IMR-90 (cell line): ENCODE measurements at regions not wholly inside any gene's neighbourhood (a gene's known extent, or its start where the extent isn't known, plus 50 kb on each side); places are given as distances from the start of the nearest gene placed in this dataset.

Experiments
- ATAC-seq: fragments of 200-7000 bp; cut with Tn5 transposase; 2 replicates; pipeline ENCODE4 v1.9.1; 2020; ENCODE audit warnings: low read depth, mild to moderate bottlenecking, moderate library complexity
- BruUV-seq: library from RNA; stranded (reverse); fragments of 400-500 nt; replicated peaks from 2 replicates; lab custom pipeline; 2021; lab: Mats Ljungman, UMichigan
- CTCF ChIA-PET: fragments of 300-600 bp; formaldehyde crosslinking; extraction: SDS; loops from one replicate; lab custom pipeline; 2021; ENCODE audit warnings: antibody characterized with exemption; lab: Yijun Ruan, JAX
- POLR2A ChIA-PET: fragments of 300-600 bp; sonication (Branson Sonifier 250); formaldehyde crosslinking; loops from one replicate; lab custom pipeline; 2022; ENCODE audit warnings: antibody characterized with exemption; ENCODE audit not compliant: unreplicated experiment; lab: Charles Lee
- DNase-seq: peaks from one replicate; pipeline ENCODE4 v3.0.0; 2013
- H2AFZ ChIP-seq: replicated peaks from 2 replicates; pipeline ENCODE3; 2013; ENCODE audit warnings: low read length, mild to moderate bottlenecking; ENCODE audit not compliant: poor library complexity
- H2AK5ac ChIP-seq: 2 replicates; pipeline ENCODE4 v1.6.1; 2013; ENCODE audit warnings: low read depth, low read length, inconsistent platforms
- H2AK9ac ChIP-seq: replicated peaks from 2 replicates; pipeline ENCODE3; 2013; ENCODE audit warnings: mild to moderate bottlenecking, low read depth, low read length, moderate library complexity; ENCODE audit not compliant: poor library complexity
- H2BK120ac ChIP-seq: 2 replicates; pipeline ENCODE4 v1.6.1; 2013; ENCODE audit warnings: low read depth, low read length, inconsistent platforms
- H2BK15ac ChIP-seq: 3 replicates; pipeline ENCODE4 v1.6.1; 2013; ENCODE audit warnings: low read depth, low read length, inconsistent platforms
- H2BK20ac ChIP-seq: 2 replicates; pipeline ENCODE4 v1.6.1; 2013; ENCODE audit warnings: low read depth, mild to moderate bottlenecking, inconsistent platforms, low read length, moderate library complexity
- H2BK5ac ChIP-seq: 2 replicates; pipeline ENCODE4 v1.6.1; 2013; ENCODE audit warnings: mild to moderate bottlenecking, low read depth, low read length, inconsistent platforms; ENCODE audit not compliant: poor library complexity, severe bottlenecking
- H3K14ac ChIP-seq: replicated peaks from 2 replicates; pipeline ENCODE4 v1.6.1; 2013; ENCODE audit warnings: low read depth, low read length, inconsistent platforms
- H3K18ac ChIP-seq: 2 replicates; pipeline ENCODE4 v1.6.1; 2013; ENCODE audit warnings: low read depth, low read length, control low read depth
- H3K23ac ChIP-seq: 2 replicates; pipeline ENCODE4 v1.6.1; 2013; ENCODE audit warnings: low read depth, low read length, inconsistent platforms
- H3K27ac ChIP-seq: 2 replicates; pipeline ENCODE4 v1.5.1; 2013; ENCODE audit warnings: mild to moderate bottlenecking, control low read depth, low read length; ENCODE audit not compliant: insufficient read depth
- H3K27me3 ChIP-seq: 2 replicates; pipeline ENCODE4 v1.6.1; 2013; ENCODE audit warnings: low read length; ENCODE audit not compliant: control insufficient read depth, insufficient read depth
- H3K36me3 ChIP-seq: 2 replicates; pipeline ENCODE4 v1.6.1; 2013; ENCODE audit warnings: low read length, mixed read lengths; ENCODE audit not compliant: control insufficient read depth, insufficient read depth
- H3K4ac ChIP-seq: 2 replicates; pipeline ENCODE4 v1.6.1; 2013; ENCODE audit warnings: low read depth, low read length, inconsistent platforms
- H3K4me1 ChIP-seq: 2 replicates; pipeline ENCODE4 v1.6.1; 2013; ENCODE audit warnings: low read length, mixed read lengths; ENCODE audit not compliant: control insufficient read depth, insufficient read depth
- H3K4me2 ChIP-seq: 2 replicates; pipeline ENCODE4 v1.6.1; 2013; ENCODE audit warnings: low read depth, mild to moderate bottlenecking, control low read depth, low read length, moderate library complexity
- H3K4me3 ChIP-seq: 2 replicates; pipeline ENCODE4 v1.5.1; 2013; ENCODE audit warnings: low read depth, mild to moderate bottlenecking, control low read depth, low read length, moderate library complexity; ENCODE audit not compliant: insufficient read depth
- H3K56ac ChIP-seq: 2 replicates; pipeline ENCODE4 v1.6.1; 2013; ENCODE audit warnings: low read length, inconsistent platforms; ENCODE audit not compliant: insufficient read depth; ENCODE audit errors: extremely low read depth
- H3K79me1 ChIP-seq, 2 experiments: 2 replicates each; pipeline ENCODE4 v1.6.1; 2013; ENCODE audit warnings: low read length in 2 of 2, inconsistent platforms in 1 of 2, low read depth in 1 of 2
- H3K9ac ChIP-seq: 2 replicates; pipeline ENCODE4 v1.6.1; 2013; ENCODE audit warnings: low read depth, low read length, control low read depth
- H3K9me1 ChIP-seq: 2 replicates; pipeline ENCODE4 v1.6.1; 2013; ENCODE audit warnings: low read length, inconsistent platforms; ENCODE audit not compliant: insufficient read depth
- H3K9me3 ChIP-seq: 2 replicates; pipeline ENCODE4 v1.6.1; 2013; ENCODE audit warnings: low read length; ENCODE audit not compliant: control insufficient read depth, insufficient read depth
- H4K20me1 ChIP-seq: 2 replicates; pipeline ENCODE4 v1.6.1; 2013; ENCODE audit warnings: low read length, inconsistent platforms; ENCODE audit not compliant: insufficient read depth
- H4K5ac ChIP-seq: 2 replicates; pipeline ENCODE4 v1.6.1; 2013; ENCODE audit warnings: mild to moderate bottlenecking, low read depth, low read length, control low read depth
- H4K8ac ChIP-seq, 2 experiments: 2 replicates each; pipeline ENCODE4 v1.6.1; 2013; ENCODE audit warnings: low read depth in 2 of 2, low read length in 2 of 2, control low read depth in 1 of 2, inconsistent platforms in 1 of 2
- H4K91ac ChIP-seq: 2 replicates; pipeline ENCODE4 v1.6.1; 2013; ENCODE audit warnings: low read depth, low read length, inconsistent platforms; ENCODE audit not compliant: insufficient read depth
- BHLHE40 ChIP-seq: fragments of 150-350 bp; IDR thresholded peaks from 2 replicates; pipeline ENCODE4 v1.6.1; 2016; ENCODE audit warnings: mild to moderate bottlenecking, low read depth, low read length
- CEBPB ChIP-seq: IDR thresholded peaks from 2 replicates; pipeline ENCODE4 v1.6.1; 2012; ENCODE audit warnings: low read depth, low read length, improper control_type of control experiment
- CHD1 ChIP-seq: IDR thresholded peaks from 2 replicates; pipeline ENCODE4 v1.6.1; 2012; ENCODE audit warnings: low read depth, low read length, improper control_type of control experiment
- CTCF ChIP-seq: conservative IDR thresholded peaks from 2 replicates; pipeline ENCODE4 v1.5.1; 2012; ENCODE audit warnings: mild to moderate bottlenecking, low read depth, low read length, improper control_type of control experiment
- ELK1 ChIP-seq: fragments of 150-350 bp; IDR thresholded peaks from 2 replicates; pipeline ENCODE4 v1.6.1; 2016; ENCODE audit warnings: low read depth, mild to moderate bottlenecking, low read length, moderate library complexity, borderline replicate concordance
- FOS ChIP-seq: fragments of 150-350 bp; IDR thresholded peaks from 2 replicates; pipeline ENCODE4 v1.6.1; 2016; ENCODE audit warnings: low read depth, low read length
- MAFK ChIP-seq: IDR thresholded peaks from 2 replicates; pipeline ENCODE4 v1.6.1; 2012; ENCODE audit warnings: low read depth, low read length, improper control_type of control experiment
- MAZ ChIP-seq: IDR thresholded peaks from 2 replicates; pipeline ENCODE4 v1.6.1; 2012; ENCODE audit warnings: low read depth, mild to moderate bottlenecking, low read length, improper control_type of control experiment, moderate library complexity, borderline replicate concordance
- MXI1 ChIP-seq: IDR thresholded peaks from 2 replicates; pipeline ENCODE4 v1.6.1; 2012; ENCODE audit warnings: low read depth, mild to moderate bottlenecking, low read length, moderate library complexity, borderline replicate concordance
- NFE2L2 ChIP-seq: fragments of 150-350 bp; IDR thresholded peaks from 2 replicates; pipeline ENCODE4 v1.6.1; 2016; ENCODE audit warnings: low read depth, mild to moderate bottlenecking, low read length
- POLR2A ChIP-seq: IDR thresholded peaks from 2 replicates; pipeline ENCODE4 v1.6.1; 2012; ENCODE audit warnings: mild to moderate bottlenecking, low read depth, low read length
- RAD21 ChIP-seq: IDR thresholded peaks from 2 replicates; pipeline ENCODE4 v1.6.1; 2012; ENCODE audit warnings: low read length, improper control_type of control experiment
- RCOR1 ChIP-seq: IDR thresholded peaks from 2 replicates; pipeline ENCODE4 v1.6.1; 2012; ENCODE audit warnings: mild to moderate bottlenecking, low read length, improper control_type of control experiment; ENCODE audit not compliant: insufficient replicate concordance
- RFX5 ChIP-seq: IDR thresholded peaks from 2 replicates; pipeline ENCODE4 v1.8.0; 2012; ENCODE audit warnings: low read depth, mild to moderate bottlenecking, low read length, moderate library complexity
- SMC3 ChIP-seq: fragments of 150-350 bp; IDR thresholded peaks from 2 replicates; pipeline ENCODE4 v1.6.1; 2016; ENCODE audit warnings: low read depth, mild to moderate bottlenecking, antibody characterized with exemption, low read length, moderate library complexity
- USF2 ChIP-seq: fragments of 150-350 bp; IDR thresholded peaks from 2 replicates; pipeline ENCODE4 v1.6.1; 2017; ENCODE audit warnings: mild to moderate bottlenecking, antibody characterized with exemption, low read length, low read depth
- WGBS, 2 experiments: methylation state at CpG; one replicate each; pipeline versions ENCODE4 v1.1.5 to v1.1.7; 2013; ENCODE audit warnings: missing lambda C conversion rate in 2 of 2; ENCODE audit not compliant: insufficient read length in 1 of 2; ENCODE audit errors: extremely low coverage in 2 of 2; 5-methylcytosine and 5-hydroxymethylcytosine counted together
- dilution Hi-C: fragments of 300-500 bp; cut with HindIII; formaldehyde crosslinking; loops from one replicate; pipeline ENCODE4 v1.14.3; 2018; ENCODE audit warnings: low sequenced_read_pairs; ENCODE audit not compliant: unreplicated experiment
- in situ Hi-C: fragments of 300-500 bp; cut with MboI; formaldehyde crosslinking; loops from 3 replicates; pipeline ENCODE4 v1.14.3; 2019; ENCODE audit warnings: low sequenced_read_pairs, inconsistent platforms, mixed read lengths
- intact Hi-C: fragments of 100-400 bp; cut with micrococcal nuclease; formaldehyde crosslinking; loops from 2 replicates; pipeline ENCODE4 v1.10.0; 2022

GRCh38 chr2:209194717-209195116, 229.1 kb upstream of the MAP2 start:
- Histone ChIP-seq H3K36me3 (no peaks in the 10 kb centered on the region), H3K4me2 (no peak overlapping the region), H2BK20ac (no peak overlapping the region), H3K14ac (no peak overlapping the region), H4K91ac (no peak overlapping the region), H3K23ac (no peak overlapping the region), H3K18ac (no peak overlapping the region), H3K27ac (no peak overlapping the region), H3K4me3 (no peak overlapping the region), H2AFZ (no peak overlapping the region), H2BK5ac (no peak overlapping the region), H3K79me1 (no peaks in the 10 kb centered on the region), H2BK120ac (no peak overlapping the region), H2AK5ac (no peak overlapping the region), H3K9me3 (peaks cover 3% of the 10 kb centered on the region; the same call in 1 of the 2 replicates), H2BK15ac (no peak overlapping the region), H4K20me1 (no peaks in the 10 kb centered on the region), H3K4ac (no peak overlapping the region), H4K5ac (no peak overlapping the region), H4K8ac (no peak overlapping the region), H3K9ac (no peak overlapping the region), H3K27me3 (no peaks in the 10 kb centered on the region), H3K56ac (no peak overlapping the region), H3K4me1 (no peaks in the 10 kb centered on the region), H2AK9ac (no peak overlapping the region), H3K9me1 (no peaks in the 10 kb centered on the region)
- in situ Hi-C loops (no loop called here), intact Hi-C loops (no loop called here), dilution Hi-C loops (no loop called here)
- BruUV-seq: no TSS peak
- ChIA-PET CTCF (no interaction called here), POLR2A (no interaction called here)
- no CpG with 5 or more reads among the region's 2 CpGs for WGBS, 2 experiments
- no peak for ATAC-seq
- TF ChIP-seq MAFK: no peak
- no peak for TF ChIP-seq CTCF
- no peak for TF ChIP-seq SMC3
- no peak for TF ChIP-seq MXI1
- TF ChIP-seq FOS: no peak
- TF ChIP-seq RCOR1: no peak
- TF ChIP-seq RFX5: no peak
- TF ChIP-seq ELK1: no peak
- TF ChIP-seq RAD21: no peak
- TF ChIP-seq CEBPB: no peak
- TF ChIP-seq POLR2A: no peak
- no peak for TF ChIP-seq NFE2L2
- no peak for TF ChIP-seq MAZ
- TF ChIP-seq USF2: no peak
- TF ChIP-seq BHLHE40: no peak
- no peak for TF ChIP-seq CHD1
- no peak for DNase-seq
